Peyer's patch (tissue), 4 donors: ENCODE measurements at regions not wholly inside any gene's neighbourhood (a gene's known extent, or its start where the extent isn't known, plus 50 kb on each side); places are given as distances from the start of the nearest gene placed in this dataset.

Experiments
- POLR2A ChIP-seq, 2 donors: fragments of 450-650 bp; IDR thresholded peaks; one replicate each; pipeline ENCODE4 v1.5.1; 2017; ENCODE audit warnings: antibody characterized with exemption in 2 of 2, mild to moderate bottlenecking in 2 of 2, moderate library complexity in 2 of 2
- TF ChIP-seq, protein P1 (sequence below), 6 experiments: fragments of 450-650 bp in 4 of 6; fragments of 200-600 bp in 2 of 6; sonication (generic) in 1 of 6; IDR thresholded peaks; one replicate each; pipeline ENCODE4 v1.5.1; 2017 to 2019; ENCODE audit warnings: antibody characterized with exemption in 6 of 6, mild to moderate bottlenecking in 3 of 6, moderate library complexity in 1 of 6

- TF ChIP-seq, protein P1, sequence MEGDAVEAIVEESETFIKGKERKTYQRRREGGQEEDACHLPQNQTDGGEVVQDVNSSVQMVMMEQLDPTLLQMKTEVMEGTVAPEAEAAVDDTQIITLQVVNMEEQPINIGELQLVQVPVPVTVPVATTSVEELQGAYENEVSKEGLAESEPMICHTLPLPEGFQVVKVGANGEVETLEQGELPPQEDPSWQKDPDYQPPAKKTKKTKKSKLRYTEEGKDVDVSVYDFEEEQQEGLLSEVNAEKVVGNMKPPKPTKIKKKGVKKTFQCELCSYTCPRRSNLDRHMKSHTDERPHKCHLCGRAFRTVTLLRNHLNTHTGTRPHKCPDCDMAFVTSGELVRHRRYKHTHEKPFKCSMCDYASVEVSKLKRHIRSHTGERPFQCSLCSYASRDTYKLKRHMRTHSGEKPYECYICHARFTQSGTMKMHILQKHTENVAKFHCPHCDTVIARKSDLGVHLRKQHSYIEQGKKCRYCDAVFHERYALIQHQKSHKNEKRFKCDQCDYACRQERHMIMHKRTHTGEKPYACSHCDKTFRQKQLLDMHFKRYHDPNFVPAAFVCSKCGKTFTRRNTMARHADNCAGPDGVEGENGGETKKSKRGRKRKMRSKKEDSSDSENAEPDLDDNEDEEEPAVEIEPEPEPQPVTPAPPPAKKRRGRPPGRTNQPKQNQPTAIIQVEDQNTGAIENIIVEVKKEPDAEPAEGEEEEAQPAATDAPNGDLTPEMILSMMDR (IDR thresholded peaks at IDR 0.05), result no peak
- TF ChIP-seq POLR2A (IDR thresholded peaks at IDR 0.05), result no peak
These were observed 135.8 kb upstream of the GUCY1A1 start for GRCh38 chr4:155530857-155531256.
